ENCODE measurements at regions not wholly inside any gene's neighbourhood (a gene's known extent, or its start where the extent isn't known, plus 50 kb on each side); places are given as distances from the start of the nearest gene placed in this dataset.

- TF ChIP-seq, protein P1, sequence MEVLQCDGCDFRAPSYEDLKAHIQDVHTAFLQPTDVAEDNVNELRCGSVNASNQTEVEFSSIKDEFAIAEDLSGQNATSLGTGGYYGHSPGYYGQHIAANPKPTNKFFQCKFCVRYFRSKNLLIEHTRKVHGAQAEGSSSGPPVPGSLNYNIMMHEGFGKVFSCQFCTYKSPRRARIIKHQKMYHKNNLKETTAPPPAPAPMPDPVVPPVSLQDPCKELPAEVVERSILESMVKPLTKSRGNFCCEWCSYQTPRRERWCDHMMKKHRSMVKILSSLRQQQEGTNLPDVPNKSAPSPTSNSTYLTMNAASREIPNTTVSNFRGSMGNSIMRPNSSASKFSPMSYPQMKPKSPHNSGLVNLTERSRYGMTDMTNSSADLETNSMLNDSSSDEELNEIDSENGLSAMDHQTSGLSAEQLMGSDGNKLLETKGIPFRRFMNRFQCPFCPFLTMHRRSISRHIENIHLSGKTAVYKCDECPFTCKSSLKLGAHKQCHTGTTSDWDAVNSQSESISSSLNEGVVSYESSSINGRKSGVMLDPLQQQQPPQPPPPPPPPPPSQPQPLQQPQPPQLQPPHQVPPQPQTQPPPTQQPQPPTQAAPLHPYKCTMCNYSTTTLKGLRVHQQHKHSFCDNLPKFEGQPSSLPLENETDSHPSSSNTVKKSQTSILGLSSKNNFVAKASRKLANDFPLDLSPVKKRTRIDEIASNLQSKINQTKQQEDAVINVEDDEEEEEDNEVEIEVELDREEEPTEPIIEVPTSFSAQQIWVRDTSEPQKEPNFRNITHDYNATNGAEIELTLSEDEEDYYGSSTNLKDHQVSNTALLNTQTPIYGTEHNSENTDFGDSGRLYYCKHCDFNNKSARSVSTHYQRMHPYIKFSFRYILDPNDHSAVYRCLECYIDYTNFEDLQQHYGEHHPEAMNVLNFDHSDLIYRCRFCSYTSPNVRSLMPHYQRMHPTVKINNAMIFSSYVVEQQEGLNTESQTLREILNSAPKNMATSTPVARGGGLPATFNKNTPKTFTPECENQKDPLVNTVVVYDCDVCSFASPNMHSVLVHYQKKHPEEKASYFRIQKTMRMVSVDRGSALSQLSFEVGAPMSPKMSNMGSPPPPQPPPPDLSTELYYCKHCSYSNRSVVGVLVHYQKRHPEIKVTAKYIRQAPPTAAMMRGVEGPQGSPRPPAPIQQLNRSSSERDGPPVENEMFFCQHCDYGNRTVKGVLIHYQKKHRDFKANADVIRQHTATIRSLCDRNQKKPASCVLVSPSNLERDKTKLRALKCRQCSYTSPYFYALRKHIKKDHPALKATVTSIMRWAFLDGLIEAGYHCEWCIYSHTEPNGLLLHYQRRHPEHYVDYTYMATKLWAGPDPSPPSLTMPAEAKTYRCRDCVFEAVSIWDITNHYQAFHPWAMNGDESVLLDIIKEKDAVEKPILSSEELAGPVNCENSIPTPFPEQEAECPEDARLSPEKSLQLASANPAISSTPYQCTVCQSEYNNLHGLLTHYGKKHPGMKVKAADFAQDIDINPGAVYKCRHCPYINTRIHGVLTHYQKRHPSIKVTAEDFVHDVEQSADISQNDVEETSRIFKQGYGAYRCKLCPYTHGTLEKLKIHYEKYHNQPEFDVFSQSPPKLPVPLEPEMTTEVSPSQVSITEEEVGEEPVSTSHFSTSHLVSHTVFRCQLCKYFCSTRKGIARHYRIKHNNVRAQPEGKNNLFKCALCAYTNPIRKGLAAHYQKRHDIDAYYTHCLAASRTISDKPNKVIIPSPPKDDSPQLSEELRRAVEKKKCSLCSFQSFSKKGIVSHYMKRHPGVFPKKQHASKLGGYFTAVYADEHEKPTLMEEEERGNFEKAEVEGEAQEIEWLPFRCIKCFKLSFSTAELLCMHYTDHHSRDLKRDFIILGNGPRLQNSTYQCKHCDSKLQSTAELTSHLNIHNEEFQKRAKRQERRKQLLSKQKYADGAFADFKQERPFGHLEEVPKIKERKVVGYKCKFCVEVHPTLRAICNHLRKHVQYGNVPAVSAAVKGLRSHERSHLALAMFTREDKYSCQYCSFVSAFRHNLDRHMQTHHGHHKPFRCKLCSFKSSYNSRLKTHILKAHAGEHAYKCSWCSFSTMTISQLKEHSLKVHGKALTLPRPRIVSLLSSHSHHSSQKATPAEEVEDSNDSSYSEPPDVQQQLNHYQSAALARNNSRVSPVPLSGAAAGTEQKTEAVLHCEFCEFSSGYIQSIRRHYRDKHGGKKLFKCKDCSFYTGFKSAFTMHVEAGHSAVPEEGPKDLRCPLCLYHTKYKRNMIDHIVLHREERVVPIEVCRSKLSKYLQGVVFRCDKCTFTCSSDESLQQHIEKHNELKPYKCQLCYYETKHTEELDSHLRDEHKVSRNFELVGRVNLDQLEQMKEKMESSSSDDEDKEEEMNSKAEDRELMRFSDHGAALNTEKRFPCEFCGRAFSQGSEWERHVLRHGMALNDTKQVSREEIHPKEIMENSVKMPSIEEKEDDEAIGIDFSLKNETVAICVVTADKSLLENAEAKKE (CRISPR knock-in tag; IDR thresholded peaks at IDR 0.05): no peak
- no peak for TF ChIP-seq EZH2 (IDR thresholded peaks at IDR 0.05; ENCODE audit: low read depth, unreplicated experiment)
Observed at GRCh38 chr3:28989646-28990089, 291.2 kb upstream of the RBMS3 start (continued).

DNA sequence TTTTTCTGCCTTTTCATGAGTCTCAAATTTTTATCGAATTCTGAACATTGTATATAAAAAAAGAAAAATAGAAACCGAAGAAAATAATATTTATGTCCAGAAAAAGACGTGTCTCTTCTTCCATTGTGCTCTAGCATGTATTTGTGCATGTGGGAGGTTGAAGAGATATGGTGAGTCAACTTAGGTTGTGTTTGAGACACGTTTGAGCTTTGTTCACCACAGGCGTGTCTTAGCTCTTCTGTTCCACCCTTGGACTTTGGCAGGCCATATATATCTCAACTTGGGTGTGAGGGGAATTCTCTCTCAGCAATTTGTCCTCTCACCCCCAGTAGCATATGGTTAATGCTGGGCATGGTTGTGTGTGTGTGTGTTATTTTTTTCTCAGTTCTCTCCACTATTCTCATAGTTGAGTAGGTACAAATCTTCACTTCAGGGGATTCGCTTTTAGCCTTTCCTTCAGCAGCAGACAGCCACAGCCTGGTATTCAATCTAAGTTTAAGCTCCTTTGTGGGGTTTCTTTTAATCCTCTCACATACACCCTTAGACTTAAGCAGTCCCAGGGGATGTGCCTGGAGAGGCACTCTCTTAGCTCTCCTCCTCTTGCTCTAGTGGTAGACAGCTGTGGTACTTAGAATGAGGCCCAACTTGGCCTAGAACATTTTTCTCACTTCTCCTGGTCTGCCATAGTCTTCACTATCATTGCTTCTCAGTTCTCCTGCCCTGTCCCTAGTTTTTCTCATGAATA, 286.5 kb upstream of the RBMS3 start:
- no peaks in the 10 kb centered on the region for H3K9me2 ChIP-seq (ENCODE audit: insufficient read depth)
- no peak for ATAC-seq
- no peak overlapping the region for H3K4me2 ChIP-seq
- H3F3A ChIP-seq (replicated peaks; ENCODE audit: low read depth): no peaks in the 10 kb centered on the region
- H3K79me2 ChIP-seq (replicated peaks; ENCODE audit: insufficient read depth): no peaks in the 10 kb centered on the region
- Mint-ChIP-seq H3K36me3 (ENCODE audit: low read depth) (no peaks in the 10 kb centered on the region), H3K27ac (no peak overlapping the region), H3K4me1 (0 out of 3 replicates have a peak, but pooled peaks cover under 1% of the 10 kb centered on the region), H3K27me3 (ENCODE audit: insufficient read depth, low read depth, poor library complexity) (no peaks in the 10 kb centered on the region), H3K4me3 (no peak overlapping the region), H3K9me3 (no peaks in the 10 kb centered on the region; the same call in 1 of the 3 replicates)
- no peak overlapping the region for H3K4me3 ChIP-seq
- no peak for DNase-seq (ENCODE audit: low spot score)
- H3K4me1 ChIP-seq (ENCODE audit: insufficient read depth): no peaks in the 10 kb centered on the region
- no peaks in the 10 kb centered on the region for H3K27me3 ChIP-seq (ENCODE audit: insufficient read depth)
- H3K36me3 ChIP-seq (ENCODE audit: insufficient read depth): no peaks in the 10 kb centered on the region
- H3K27ac ChIP-seq (ENCODE audit: low read depth): no peak overlapping the region
- no peak overlapping the region for H2AFZ ChIP-seq
- H4K20me1 ChIP-seq (replicated peaks; ENCODE audit: insufficient read depth): no peaks in the 10 kb centered on the region
- TF ChIP-seq, protein P1 (CRISPR knock-in tag; IDR thresholded peaks at IDR 0.05): no peak
- TF ChIP-seq, protein P2, sequence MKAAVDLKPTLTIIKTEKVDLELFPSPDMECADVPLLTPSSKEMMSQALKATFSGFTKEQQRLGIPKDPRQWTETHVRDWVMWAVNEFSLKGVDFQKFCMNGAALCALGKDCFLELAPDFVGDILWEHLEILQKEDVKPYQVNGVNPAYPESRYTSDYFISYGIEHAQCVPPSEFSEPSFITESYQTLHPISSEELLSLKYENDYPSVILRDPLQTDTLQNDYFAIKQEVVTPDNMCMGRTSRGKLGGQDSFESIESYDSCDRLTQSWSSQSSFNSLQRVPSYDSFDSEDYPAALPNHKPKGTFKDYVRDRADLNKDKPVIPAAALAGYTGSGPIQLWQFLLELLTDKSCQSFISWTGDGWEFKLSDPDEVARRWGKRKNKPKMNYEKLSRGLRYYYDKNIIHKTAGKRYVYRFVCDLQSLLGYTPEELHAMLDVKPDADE (IDR thresholded peaks at IDR 0.05): no peak
- TF ChIP-seq, protein P3, sequence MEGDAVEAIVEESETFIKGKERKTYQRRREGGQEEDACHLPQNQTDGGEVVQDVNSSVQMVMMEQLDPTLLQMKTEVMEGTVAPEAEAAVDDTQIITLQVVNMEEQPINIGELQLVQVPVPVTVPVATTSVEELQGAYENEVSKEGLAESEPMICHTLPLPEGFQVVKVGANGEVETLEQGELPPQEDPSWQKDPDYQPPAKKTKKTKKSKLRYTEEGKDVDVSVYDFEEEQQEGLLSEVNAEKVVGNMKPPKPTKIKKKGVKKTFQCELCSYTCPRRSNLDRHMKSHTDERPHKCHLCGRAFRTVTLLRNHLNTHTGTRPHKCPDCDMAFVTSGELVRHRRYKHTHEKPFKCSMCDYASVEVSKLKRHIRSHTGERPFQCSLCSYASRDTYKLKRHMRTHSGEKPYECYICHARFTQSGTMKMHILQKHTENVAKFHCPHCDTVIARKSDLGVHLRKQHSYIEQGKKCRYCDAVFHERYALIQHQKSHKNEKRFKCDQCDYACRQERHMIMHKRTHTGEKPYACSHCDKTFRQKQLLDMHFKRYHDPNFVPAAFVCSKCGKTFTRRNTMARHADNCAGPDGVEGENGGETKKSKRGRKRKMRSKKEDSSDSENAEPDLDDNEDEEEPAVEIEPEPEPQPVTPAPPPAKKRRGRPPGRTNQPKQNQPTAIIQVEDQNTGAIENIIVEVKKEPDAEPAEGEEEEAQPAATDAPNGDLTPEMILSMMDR (conservative IDR thresholded peaks at IDR 0.05; ENCODE audit: low read depth in 2 of 2): no peak
- no peak for TF ChIP-seq NANOG (IDR thresholded peaks at IDR 0.05; ENCODE audit: borderline replicate concordance)
